Right lung (tissue), 2 donors: ENCODE measurements at regions not wholly inside any gene's neighbourhood (a gene's known extent, or its start where the extent isn't known, plus 50 kb on each side); places are given as distances from the start of the nearest gene placed in this dataset.
"Not testable (repeated sequence)": the region's sequence is repeated elsewhere in the genome, so short reads cannot be mapped to it uniquely, and the experiment has no call there.

Experiments used
- DNase-seq, 2 donors: peaks; one replicate each; pipeline ENCODE4 v3.0.0-alpha.2; 2013

GRCh38 chr6:15956205-15957106 lies 172.4 kb upstream of the MYLIP start:
- DNase-seq, result peak; percentile 75 to 81

- no peak for DNase-seq
These were observed 173.4 kb upstream of the MYLIP start for GRCh38 chr6:15955484-15955883.

GRCh38 chr6:15953152-15953880 lies 175.6 kb upstream of the MYLIP start:
- no peak for DNase-seq

- no peak for DNase-seq
These were observed 176.4 kb upstream of the MYLIP start for GRCh38 chr6:15952231-15953151.

GRCh38 chr6:15950962-15951569 lies 177.8 kb upstream of the MYLIP start:
- DNase-seq, result no peak

GRCh38 chr6:15949982-15950381 lies 178.9 kb upstream of the MYLIP start:
- no peak for DNase-seq

GRCh38 chr6:15948930-15949900 lies 179.7 kb upstream of the MYLIP start:
- DNase-seq, result peak; percentile 37 to 47

GRCh38 chr6:15947923-15948322 lies 181.0 kb upstream of the MYLIP start:
- no peak for DNase-seq

GRCh38 chr6:15947436-15947835 lies 181.4 kb upstream of the MYLIP start:
- DNase-seq, result no peak

- no peak for DNase-seq
These were observed 182.0 kb upstream of the MYLIP start for GRCh38 chr6:15946701-15947385.

- DNase-seq, result no peak
These were observed 183.2 kb upstream of the MYLIP start for GRCh38 chr6:15945593-15946159.

- DNase-seq, result no peak
These were observed 185.5 kb upstream of the MYLIP start for GRCh38 chr6:15943423-15943822.

- no peak for DNase-seq
These were observed 187.7 kb upstream of the MYLIP start for GRCh38 chr6:15941168-15941567.

GRCh38 chr6:15938107-15938506 lies 190.8 kb upstream of the MYLIP start:
- no peak for DNase-seq

- DNase-seq, result no peak
These were observed 191.3 kb upstream of the MYLIP start for GRCh38 chr6:15937602-15938001.

- no peak for DNase-seq
These were observed 192.4 kb upstream of the MYLIP start for GRCh38 chr6:15936503-15936902.

- no peak for DNase-seq
These were observed 193.2 kb upstream of the MYLIP start for GRCh38 chr6:15935661-15936060.

GRCh38 chr6:15931697-15932096 lies 197.2 kb upstream of the MYLIP start:
- not testable (repeated sequence) for DNase-seq

- DNase-seq, result no peak
These were observed 198.7 kb upstream of the MYLIP start for GRCh38 chr6:15930207-15930606.
